ENCODE measurements at regions not wholly inside any gene's neighbourhood (a gene's known extent, or its start where the extent isn't known, plus 50 kb on each side); places are given as distances from the start of the nearest gene placed in this dataset.
"Not testable (repeated sequence)": the region's sequence is repeated elsewhere in the genome, so short reads cannot be mapped to it uniquely, and the experiment has no call there.

GRCh38 chrX:71822314-71822713 lies 59.2 kb downstream of the CXorf49B start:
- H3K4me1 Mint-ChIP-seq, H3K27ac Mint-ChIP-seq, H3K4me3 Mint-ChIP-seq: not testable (repeated sequence)

GRCh38 chrX:71823391-71824057 lies 60.4 kb downstream of the CXorf49B start:
- intact Hi-C loops (cut with micrococcal nuclease) = no loop called here
- H3K4me3 Mint-ChIP-seq = no peak overlapping the region
- H3K27me3 Mint-ChIP-seq = peaks cover 5% of the 10 kb centered on the region
- DNase-seq = no peak
- H3K4me1 Mint-ChIP-seq = no peaks in the 10 kb centered on the region
- no peaks in the 10 kb centered on the region for H3K36me3 Mint-ChIP-seq (ENCODE audit: low read depth)
- H3K9me3 Mint-ChIP-seq = no peaks in the 10 kb centered on the region
- H3K27ac Mint-ChIP-seq = no peak overlapping the region

More at GRCh38 chrX:71822314-71822713, 59.2 kb downstream of the CXorf49B start:
- H3K27me3 Mint-ChIP-seq; H3K36me3 Mint-ChIP-seq (ENCODE audit: low read depth); DNase-seq; H3K9me3 Mint-ChIP-seq; intact Hi-C loops (cut with micrococcal nuclease): not testable (repeated sequence)

GRCh38 chrX:71828086-71828485 lies 64.9 kb downstream of the CXorf49B start:
- no peaks in the 10 kb centered on the region for H3K9me3 Mint-ChIP-seq
- H3K4me1 Mint-ChIP-seq = no peaks in the 10 kb centered on the region
- no peak for DNase-seq
- H3K27me3 Mint-ChIP-seq = peaks cover 4% of the 10 kb centered on the region
- no peak overlapping the region for H3K27ac Mint-ChIP-seq
- H3K4me3 Mint-ChIP-seq = no peak overlapping the region
- no peaks in the 10 kb centered on the region for H3K36me3 Mint-ChIP-seq (ENCODE audit: low read depth)
- intact Hi-C loops (cut with micrococcal nuclease) = no loop called here

- H3K4me3 Mint-ChIP-seq; H3K27ac Mint-ChIP-seq; intact Hi-C loops (cut with micrococcal nuclease); H3K4me1 Mint-ChIP-seq; H3K36me3 Mint-ChIP-seq (ENCODE audit: low read depth); DNase-seq; H3K9me3 Mint-ChIP-seq; H3K27me3 Mint-ChIP-seq: not testable (repeated sequence)
These were observed 72.6 kb upstream of the NHSL2 start for GRCh38 chrX:71838092-71838491.

DNA sequence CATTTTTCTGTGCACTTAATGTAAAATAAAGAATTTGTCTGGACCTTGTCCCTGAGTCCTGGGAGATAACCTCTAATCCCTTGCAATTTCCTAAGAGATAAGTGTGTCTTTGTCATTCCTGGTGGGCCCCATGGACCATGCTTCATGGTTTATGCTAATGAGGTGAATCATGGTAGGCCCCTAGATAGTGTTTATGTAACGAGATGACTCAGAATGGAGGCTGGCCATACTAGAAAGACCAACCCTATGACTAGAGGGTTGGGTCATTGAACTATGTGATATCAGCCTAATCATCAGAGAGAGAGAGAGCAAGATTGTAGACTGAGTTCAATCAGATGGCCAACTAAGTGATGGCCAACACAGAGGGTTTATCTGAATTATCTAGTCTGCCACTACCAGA lies 64.2 kb upstream of the NHSL2 start:
- H3K27ac Mint-ChIP-seq = no peak overlapping the region
- H3K27me3 Mint-ChIP-seq = peaks cover 2% of the 10 kb centered on the region
- H3K36me3 Mint-ChIP-seq (ENCODE audit: low read depth) = no peaks in the 10 kb centered on the region
- no peak for DNase-seq
- intact Hi-C loops (cut with micrococcal nuclease) = no loop called here
- H3K9me3 Mint-ChIP-seq = no peaks in the 10 kb centered on the region
- no peak overlapping the region for H3K4me3 Mint-ChIP-seq
- no peaks in the 10 kb centered on the region for H3K4me1 Mint-ChIP-seq

DNA sequence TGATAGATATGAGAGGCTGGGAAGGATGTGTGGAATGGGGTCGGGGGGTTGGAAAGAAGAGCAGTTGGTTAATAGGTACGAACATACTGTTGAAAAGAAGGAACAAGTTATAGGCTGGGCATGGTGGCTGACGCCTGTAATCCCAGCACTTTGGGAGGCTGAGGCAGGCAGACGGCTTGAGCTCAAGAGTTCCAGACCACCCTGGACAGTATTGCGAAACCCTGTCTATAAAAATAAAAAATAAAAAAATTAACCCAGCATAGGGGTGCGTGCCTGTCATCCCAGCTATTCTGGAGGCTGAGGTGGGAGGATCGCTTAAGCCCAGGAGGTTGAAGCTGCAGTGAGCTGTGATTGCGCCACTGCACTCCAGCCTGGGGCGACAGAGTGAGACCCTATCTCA lies 58.5 kb upstream of the NHSL2 start:
- H3K36me3 Mint-ChIP-seq (ENCODE audit: low read depth) = no peaks in the 10 kb centered on the region

DNA sequence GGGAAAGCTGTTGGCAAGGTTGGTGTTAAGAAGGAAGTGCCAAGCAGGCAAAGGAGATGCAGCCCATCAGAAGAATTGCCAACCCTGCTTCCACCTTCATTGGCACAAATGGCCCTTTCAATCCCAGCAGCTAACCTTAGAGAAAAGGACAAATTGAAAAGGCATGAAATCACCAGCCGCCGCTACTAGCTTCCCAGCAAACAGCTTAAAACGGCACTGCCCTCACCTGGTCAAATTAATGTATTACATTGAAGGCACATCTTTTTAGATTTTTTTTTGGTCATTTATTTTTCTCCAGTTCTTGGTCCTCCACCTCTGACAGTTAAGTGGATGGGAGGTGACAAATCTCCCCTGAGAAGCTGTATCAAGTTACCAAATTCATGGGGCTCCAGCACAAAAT lies 51.0 kb upstream of the NHSL2 start:
- no peak overlapping the region for H3K27ac Mint-ChIP-seq
- no peaks in the 10 kb centered on the region for H3K9me3 Mint-ChIP-seq
- H3K36me3 Mint-ChIP-seq (ENCODE audit: low read depth) = no peaks in the 10 kb centered on the region
- intact Hi-C loops (cut with micrococcal nuclease) = no loop called here
- H3K27me3 Mint-ChIP-seq = peaks cover 12% of the 10 kb centered on the region
- DNase-seq = peak; percentile 66
- H3K4me1 Mint-ChIP-seq = peaks cover 3% of the 10 kb centered on the region
- H3K4me3 Mint-ChIP-seq = no peak overlapping the region

More for the DNA sequence above, 58.5 kb upstream of the NHSL2 start:
- H3K27me3 Mint-ChIP-seq = peaks cover 7% of the 10 kb centered on the region
- DNase-seq = no peak
- H3K27ac Mint-ChIP-seq = no peak overlapping the region
- no peaks in the 10 kb centered on the region for H3K9me3 Mint-ChIP-seq
- no peak overlapping the region for H3K4me3 Mint-ChIP-seq
- intact Hi-C loops (cut with micrococcal nuclease) = no loop called here
- H3K4me1 Mint-ChIP-seq = no peaks in the 10 kb centered on the region

Measured in activated CD4-positive, alpha-beta T cell treated with anti-CD3 and anti-CD28 coated beads, Interleukin-2, amount 10 ng/mL, durations not matched to agents 24 days and 14 days (primary cell).